Lower leg skin (tissue), 3 donors: ENCODE measurements at regions not wholly inside any gene's neighbourhood (a gene's known extent, or its start where the extent isn't known, plus 50 kb on each side); places are given as distances from the start of the nearest gene placed in this dataset.

Experiments
- CTCF ChIP-seq, 3 donors: fragments of 450-650 bp; IDR thresholded peaks; one replicate each; pipeline ENCODE4 v1.5.1; 2016; ENCODE audit warnings: antibody characterized with exemption in 3 of 3, mild to moderate bottlenecking in 3 of 3, moderate library complexity in 2 of 3
- POLR2A ChIP-seq, 2 donors: fragments of 450-650 bp; IDR thresholded peaks; one replicate each; pipeline ENCODE4 v1.6.1; 2016 to 2017; ENCODE audit warnings: antibody characterized with exemption in 2 of 2, mild to moderate bottlenecking in 1 of 2, moderate library complexity in 1 of 2

GRCh38 chr4:173761236-173761635, 231.2 kb upstream of the HAND2 start:
- TF ChIP-seq CTCF (IDR thresholded peaks at IDR 0.05) (no peak), POLR2A (IDR thresholded peaks at IDR 0.05) (no peak)
